Smooth muscle cell (in vitro differentiated cells): ENCODE measurements at regions not wholly inside any gene's neighbourhood (a gene's known extent, or its start where the extent isn't known, plus 50 kb on each side); places are given as distances from the start of the nearest gene placed in this dataset.

Source experiments
- DNase-seq: peaks from one replicate; lab custom pipeline; 2025; ENCODE audit not compliant: unreplicated experiment; lab: John Stamatoyannopoulos, UW
- H2AFZ ChIP-seq: fragments of 200-600 bp; sonication (generic); 2 replicates; pipeline ENCODE4 v1.6.0; 2016; ENCODE audit warnings: antibody characterized with exemption, low read depth, mild to moderate bottlenecking
- H3F3A ChIP-seq: fragments of 200-600 bp; sonication (generic); 2 replicates; pipeline ENCODE4 v1.6.0; 2017; ENCODE audit warnings: antibody characterized with exemption, low read depth
- H3K27ac ChIP-seq: fragments of 200-600 bp; sonication (generic); 2 replicates; pipeline ENCODE4 v1.5.1; 2016; ENCODE audit warnings: low read depth, mild to moderate bottlenecking
- H3K27me3 ChIP-seq: fragments of 200-600 bp; sonication (generic); 2 replicates; pipeline ENCODE4 v1.6.1; 2016; ENCODE audit warnings: low read depth, mild to moderate bottlenecking
- H3K36me3 ChIP-seq: fragments of 200-600 bp; sonication (generic); 2 replicates; pipeline ENCODE4 v1.5.1; 2016; ENCODE audit warnings: low read depth
- H3K4me1 ChIP-seq: fragments of 200-600 bp; sonication (generic); 2 replicates; pipeline ENCODE4 v1.5.1; 2016; ENCODE audit warnings: low read depth
- H3K4me2 ChIP-seq: fragments of 200-600 bp; sonication (generic); 2 replicates; pipeline ENCODE4 v1.6.0; 2016; ENCODE audit warnings: mild to moderate bottlenecking
- H3K4me3 ChIP-seq: fragments of 200-600 bp; sonication (generic); 2 replicates; pipeline ENCODE4 v1.5.1; 2016; ENCODE audit warnings: mild to moderate bottlenecking
- H3K79me2 ChIP-seq: fragments of 200-600 bp; sonication (generic); 2 replicates; pipeline ENCODE4 v1.6.0; 2016; ENCODE audit warnings: low read depth, mild to moderate bottlenecking
- H3K9ac ChIP-seq: fragments of 200-600 bp; sonication (generic); 2 replicates; pipeline ENCODE4 v1.6.0; 2016; ENCODE audit warnings: low read depth
- H3K9me3 ChIP-seq: fragments of 200-600 bp; sonication (generic); replicated peaks from 2 replicates; pipeline ENCODE4 v1.5.1; 2016; ENCODE audit warnings: low read depth
- H4K20me1 ChIP-seq: fragments of 200-600 bp; sonication (generic); 2 replicates; pipeline ENCODE4 v1.6.0; 2016; ENCODE audit warnings: low read depth
- CTCF ChIP-seq: fragments of 200-600 bp; sonication (generic); IDR thresholded peaks from 2 replicates; pipeline ENCODE4 v1.5.1; 2017; ENCODE audit warnings: borderline replicate concordance, mild to moderate bottlenecking, antibody characterized with exemption; ENCODE audit not compliant: insufficient read depth, poor library complexity, severe bottlenecking
- WGBS: methylation state at CpG from one replicate; pipeline ENCODE4 v1.1.7; 2016; ENCODE audit warnings: low lambda C conversion rate; 5-methylcytosine and 5-hydroxymethylcytosine counted together

GRCh38 chr3:105304487-105304886 lies 62.2 kb upstream of the ALCAM start:
- peaks cover 10% of the 10 kb centered on the region for H3K9me3 ChIP-seq
- no peaks in the 10 kb centered on the region for H3K4me1 ChIP-seq
- H3F3A ChIP-seq, result no peaks in the 10 kb centered on the region
- H3K36me3 ChIP-seq, result no peaks in the 10 kb centered on the region
- 11% methylated on average over 1 of the region's 1 CpG for WGBS
- no peak overlapping the region for H3K4me2 ChIP-seq
- DNase-seq, result no peak
- no peaks in the 10 kb centered on the region for H4K20me1 ChIP-seq
- no peak for TF ChIP-seq CTCF
- H3K79me2 ChIP-seq, result no peaks in the 10 kb centered on the region
- H3K9ac ChIP-seq, result no peak overlapping the region
- H3K4me3 ChIP-seq, result no peak overlapping the region
- no peak overlapping the region for H2AFZ ChIP-seq
- H3K27ac ChIP-seq, result peak overlapping the region; percentile 20
- H3K27me3 ChIP-seq, result no peaks in the 10 kb centered on the region

- Histone ChIP-seq H3K27ac (no peak overlapping the region), H3K4me1 (no peaks in the 10 kb centered on the region), H3K79me2 (no peaks in the 10 kb centered on the region), H3F3A (no peaks in the 10 kb centered on the region), H3K9ac (no peak overlapping the region), H3K27me3 (no peaks in the 10 kb centered on the region), H3K4me2 (no peak overlapping the region), H2AFZ (no peak overlapping the region), H4K20me1 (no peaks in the 10 kb centered on the region), H3K36me3 (no peaks in the 10 kb centered on the region), H3K9me3 (no peaks in the 10 kb centered on the region), H3K4me3 (no peak overlapping the region)
- WGBS, result 90% methylated on average over 1 of the region's 1 CpG
- DNase-seq, result no peak
- no peak for TF ChIP-seq CTCF
Observed at GRCh38 chr3:105315144-105315543, 51.6 kb upstream of the ALCAM start.

- no peaks in the 10 kb centered on the region for H4K20me1 ChIP-seq
- H3K27me3 ChIP-seq, result no peaks in the 10 kb centered on the region
- no peaks in the 10 kb centered on the region for H3K9me3 ChIP-seq
- WGBS, result 68% methylated on average over 3 of the region's 3 CpGs
- no peak overlapping the region for H3K4me2 ChIP-seq
- no peaks in the 10 kb centered on the region for H3K79me2 ChIP-seq
- no peak overlapping the region for H3K4me3 ChIP-seq
- H2AFZ ChIP-seq, result no peak overlapping the region
- no peak for DNase-seq
- H3K27ac ChIP-seq, result no peak overlapping the region
- no peak for TF ChIP-seq CTCF
- H3K9ac ChIP-seq, result no peak overlapping the region
- no peaks in the 10 kb centered on the region for H3F3A ChIP-seq
- H3K4me1 ChIP-seq, result no peaks in the 10 kb centered on the region
- no peaks in the 10 kb centered on the region for H3K36me3 ChIP-seq
Observed at GRCh38 chr3:105315815-105316214, 50.9 kb upstream of the ALCAM start.

- Histone ChIP-seq H3K9me3 (no peaks in the 10 kb centered on the region), H3K9ac (no peak overlapping the region), H3F3A (no peaks in the 10 kb centered on the region), H3K4me2 (no peak overlapping the region), H3K4me1 (no peaks in the 10 kb centered on the region), H3K27ac (no peak overlapping the region), H4K20me1 (no peaks in the 10 kb centered on the region), H3K79me2 (no peaks in the 10 kb centered on the region), H3K4me3 (no peak overlapping the region), H3K36me3 (no peaks in the 10 kb centered on the region), H3K27me3 (no peaks in the 10 kb centered on the region), H2AFZ (no peak overlapping the region)
- DNase-seq, result no peak
- WGBS, result 97% methylated on average over 2 of the region's 2 CpGs
- TF ChIP-seq CTCF, result no peak
Observed at GRCh38 chr3:105316331-105316730, 50.4 kb upstream of the ALCAM start.
